Hematopoietic multipotent progenitor cell (in vitro differentiated cells): ENCODE measurements at regions not wholly inside any gene's neighbourhood (a gene's known extent, or its start where the extent isn't known, plus 50 kb on each side); places are given as distances from the start of the nearest gene placed in this dataset.

Experiments
- DNase-seq, 3 donors: peaks; one replicate each; pipeline ENCODE4 v3.0.0-alpha.2; 2011 to 2015; ENCODE audit warnings: low read depth in 2 of 3, low spot score in 2 of 3

- no peak for DNase-seq
Measured at GRCh38 chr2:143974262-143974661, 545.7 kb downstream of the ZEB2 start.

- DNase-seq = no peak
Measured at GRCh38 chr2:143968860-143969259, 551.1 kb downstream of the ZEB2 start.

GRCh38 chr2:143968360-143968759, 551.6 kb downstream of the ZEB2 start:
- no peak for DNase-seq

- no peak for DNase-seq
Measured at GRCh38 chr2:143965493-143966164, 554.3 kb downstream of the ZEB2 start.

- no peak for DNase-seq
Measured at GRCh38 chr2:143964891-143965290, 555.0 kb downstream of the ZEB2 start.

GRCh38 chr2:143960177-143960576, 559.7 kb downstream of the ZEB2 start:
- DNase-seq = no peak

GRCh38 chr2:143957321-143957720, 562.6 kb downstream of the ZEB2 start:
- no peak for DNase-seq

- no peak for DNase-seq
Measured at GRCh38 chr2:143955401-143956065, 564.4 kb downstream of the ZEB2 start.

- DNase-seq = no peak
Measured at GRCh38 chr2:143954844-143955243, 565.1 kb downstream of the ZEB2 start.

- no peak for DNase-seq
Measured at GRCh38 chr2:143954186-143954585, 565.7 kb downstream of the ZEB2 start.

GRCh38 chr2:143953451-143954030, 566.4 kb downstream of the ZEB2 start:
- DNase-seq = no peak

GRCh38 chr2:143952536-143952935, 567.4 kb downstream of the ZEB2 start:
- DNase-seq = no peak

GRCh38 chr2:143950704-143951103, 569.2 kb downstream of the ZEB2 start:
- no peak for DNase-seq

GRCh38 chr2:143949121-143949848, 570.6 kb downstream of the ZEB2 start:
- DNase-seq = no peak

- DNase-seq = no peak
Measured at GRCh38 chr2:143948710-143949109, 571.2 kb downstream of the ZEB2 start.

- no peak for DNase-seq
Measured at GRCh38 chr2:143946436-143947391, 573.2 kb downstream of the ZEB2 start.

GRCh38 chr2:143942486-143942885, 577.4 kb downstream of the ZEB2 start:
- peak in 1 of 3 donors; percentile 48 for DNase-seq

- no peak for DNase-seq
Measured at GRCh38 chr2:143940720-143941119, 579.2 kb downstream of the ZEB2 start.

GRCh38 chr2:143939626-143940330, 580.1 kb downstream of the ZEB2 start:
- no peak for DNase-seq
